ENCODE measurements at regions not wholly inside any gene's neighbourhood (a gene's known extent, or its start where the extent isn't known, plus 50 kb on each side); places are given as distances from the start of the nearest gene placed in this dataset.
"Not testable (repeated sequence)": the region's sequence is repeated elsewhere in the genome, so short reads cannot be mapped to it uniquely, and the experiment has no call there.

DNA sequence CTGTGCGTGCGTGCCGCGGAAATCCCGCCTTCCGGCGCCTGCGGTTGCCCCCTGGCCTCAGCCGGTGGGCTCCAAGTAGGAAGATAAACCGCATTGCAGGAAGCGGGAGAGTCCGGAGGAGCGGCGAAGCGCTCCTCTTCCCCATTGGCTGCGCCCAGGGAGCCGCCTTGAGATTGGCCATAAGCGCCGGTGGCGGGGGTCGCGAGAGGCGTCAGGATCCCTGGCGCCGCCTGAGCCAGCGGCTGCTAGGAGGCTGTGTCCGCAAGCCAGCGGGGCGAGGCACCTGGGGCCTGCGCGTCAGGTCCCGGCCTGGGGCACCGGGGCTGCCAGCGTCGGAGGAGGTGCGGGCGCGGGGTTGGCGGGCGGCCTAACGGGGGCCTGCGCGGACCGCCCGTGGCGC, 106.3 kb upstream of the ADCY2 start:
- TF ChIP-seq, protein P1, sequence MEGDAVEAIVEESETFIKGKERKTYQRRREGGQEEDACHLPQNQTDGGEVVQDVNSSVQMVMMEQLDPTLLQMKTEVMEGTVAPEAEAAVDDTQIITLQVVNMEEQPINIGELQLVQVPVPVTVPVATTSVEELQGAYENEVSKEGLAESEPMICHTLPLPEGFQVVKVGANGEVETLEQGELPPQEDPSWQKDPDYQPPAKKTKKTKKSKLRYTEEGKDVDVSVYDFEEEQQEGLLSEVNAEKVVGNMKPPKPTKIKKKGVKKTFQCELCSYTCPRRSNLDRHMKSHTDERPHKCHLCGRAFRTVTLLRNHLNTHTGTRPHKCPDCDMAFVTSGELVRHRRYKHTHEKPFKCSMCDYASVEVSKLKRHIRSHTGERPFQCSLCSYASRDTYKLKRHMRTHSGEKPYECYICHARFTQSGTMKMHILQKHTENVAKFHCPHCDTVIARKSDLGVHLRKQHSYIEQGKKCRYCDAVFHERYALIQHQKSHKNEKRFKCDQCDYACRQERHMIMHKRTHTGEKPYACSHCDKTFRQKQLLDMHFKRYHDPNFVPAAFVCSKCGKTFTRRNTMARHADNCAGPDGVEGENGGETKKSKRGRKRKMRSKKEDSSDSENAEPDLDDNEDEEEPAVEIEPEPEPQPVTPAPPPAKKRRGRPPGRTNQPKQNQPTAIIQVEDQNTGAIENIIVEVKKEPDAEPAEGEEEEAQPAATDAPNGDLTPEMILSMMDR (IDR thresholded peaks at IDR 0.05; ENCODE audit: low read depth, low read length, missing input control): not testable (repeated sequence)
- not testable (repeated sequence) for TF ChIP-seq TAF1 (conservative IDR thresholded peaks at IDR 0.05); SP1 (IDR thresholded peaks at IDR 0.05); RXRA (IDR thresholded peaks at IDR 0.05); YY1 (IDR thresholded peaks at IDR 0.05); EGR1 (IDR thresholded peaks at IDR 0.05; ENCODE audit: low read depth in 2 of 2); HNF4A (conservative IDR thresholded peaks at IDR 0.05); HNF4G (IDR thresholded peaks at IDR 0.05)
- TF ChIP-seq, protein P2, sequence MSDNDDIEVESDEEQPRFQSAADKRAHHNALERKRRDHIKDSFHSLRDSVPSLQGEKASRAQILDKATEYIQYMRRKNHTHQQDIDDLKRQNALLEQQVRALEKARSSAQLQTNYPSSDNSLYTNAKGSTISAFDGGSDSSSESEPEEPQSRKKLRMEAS (IDR thresholded peaks at IDR 0.05): not testable (repeated sequence)
- TF ChIP-seq, protein P3, sequence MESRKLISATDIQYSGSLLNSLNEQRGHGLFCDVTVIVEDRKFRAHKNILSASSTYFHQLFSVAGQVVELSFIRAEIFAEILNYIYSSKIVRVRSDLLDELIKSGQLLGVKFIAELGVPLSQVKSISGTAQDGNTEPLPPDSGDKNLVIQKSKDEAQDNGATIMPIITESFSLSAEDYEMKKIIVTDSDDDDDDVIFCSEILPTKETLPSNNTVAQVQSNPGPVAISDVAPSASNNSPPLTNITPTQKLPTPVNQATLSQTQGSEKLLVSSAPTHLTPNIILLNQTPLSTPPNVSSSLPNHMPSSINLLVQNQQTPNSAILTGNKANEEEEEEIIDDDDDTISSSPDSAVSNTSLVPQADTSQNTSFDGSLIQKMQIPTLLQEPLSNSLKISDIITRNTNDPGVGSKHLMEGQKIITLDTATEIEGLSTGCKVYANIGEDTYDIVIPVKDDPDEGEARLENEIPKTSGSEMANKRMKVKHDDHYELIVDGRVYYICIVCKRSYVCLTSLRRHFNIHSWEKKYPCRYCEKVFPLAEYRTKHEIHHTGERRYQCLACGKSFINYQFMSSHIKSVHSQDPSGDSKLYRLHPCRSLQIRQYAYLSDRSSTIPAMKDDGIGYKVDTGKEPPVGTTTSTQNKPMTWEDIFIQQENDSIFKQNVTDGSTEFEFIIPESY (IDR thresholded peaks at IDR 0.05): not testable (repeated sequence)

All from liver (tissue), 3 donors.